NCI-H460 (cell line): ENCODE measurements at regions not wholly inside any gene's neighbourhood (a gene's known extent, or its start where the extent isn't known, plus 50 kb on each side); places are given as distances from the start of the nearest gene placed in this dataset.
"Not testable (repeated sequence)": the region's sequence is repeated elsewhere in the genome, so short reads cannot be mapped to it uniquely, and the experiment has no call there.

ENCODE experiments used
- DNase-seq: peaks from one replicate; pipeline ENCODE4 v3.0.0-alpha.2; 2016; ENCODE audit warnings: low read depth; ENCODE audit errors: extremely low read depth

GRCh38 chr10:34058845-34059614, 724.6 kb upstream of the NRP1 start:
- no peak for DNase-seq

- not testable (repeated sequence) for DNase-seq
These were observed 721.0 kb upstream of the NRP1 start for GRCh38 chr10:34055410-34055985.

GRCh38 chr10:34049887-34050286, 715.4 kb upstream of the NRP1 start:
- DNase-seq: no peak

GRCh38 chr10:34049469-34049868, 715.0 kb upstream of the NRP1 start:
- DNase-seq: no peak

- DNase-seq: no peak
These were observed 712.9 kb upstream of the NRP1 start for GRCh38 chr10:34047389-34047788.

- no peak for DNase-seq
These were observed 712.1 kb upstream of the NRP1 start for GRCh38 chr10:34046506-34047034.

GRCh38 chr10:34045571-34046190, 711.2 kb upstream of the NRP1 start:
- no peak for DNase-seq

GRCh38 chr10:34041871-34042270, 707.4 kb upstream of the NRP1 start:
- no peak for DNase-seq

GRCh38 chr10:34037499-34037898, 703.0 kb upstream of the NRP1 start:
- DNase-seq: no peak

- DNase-seq: not testable (repeated sequence)
These were observed 700.8 kb upstream of the NRP1 start for GRCh38 chr10:34035241-34035790.

GRCh38 chr10:34033078-34033477, 698.6 kb upstream of the NRP1 start:
- no peak for DNase-seq

- DNase-seq: no peak
These were observed 698.1 kb upstream of the NRP1 start for GRCh38 chr10:34032564-34032963.

- DNase-seq: no peak
These were observed 696.9 kb upstream of the NRP1 start for GRCh38 chr10:34031400-34031799.

- no peak for DNase-seq
These were observed 695.0 kb upstream of the NRP1 start for GRCh38 chr10:34029455-34029854.

- no peak for DNase-seq
These were observed 694.5 kb upstream of the NRP1 start for GRCh38 chr10:34028936-34029335.

- DNase-seq: no peak
These were observed 690.4 kb upstream of the NRP1 start for GRCh38 chr10:34024693-34025425.

GRCh38 chr10:34024282-34024681, 689.8 kb upstream of the NRP1 start:
- DNase-seq: no peak

GRCh38 chr10:34022195-34022594, 687.7 kb upstream of the NRP1 start:
- no peak for DNase-seq

GRCh38 chr10:34018784-34019183, 684.3 kb upstream of the NRP1 start:
- no peak for DNase-seq

GRCh38 chr10:34018129-34018528, 683.7 kb upstream of the NRP1 start:
- DNase-seq: no peak

GRCh38 chr10:34017281-34017680, 682.8 kb upstream of the NRP1 start:
- DNase-seq: no peak
